GM23248 (cell line): ENCODE measurements at regions not wholly inside any gene's neighbourhood (a gene's known extent, or its start where the extent isn't known, plus 50 kb on each side); places are given as distances from the start of the nearest gene placed in this dataset.

Experiments used
- EZH2 ChIP-seq: fragments of 200-600 bp; sonication (generic); IDR thresholded peaks from 2 replicates; pipeline ENCODE4 v1.6.1; 2018; ENCODE audit warnings: antibody characterized with exemption, mild to moderate bottlenecking; ENCODE audit not compliant: insufficient read depth, poor library complexity, severe bottlenecking
- EZH2phosphoT487 ChIP-seq: fragments of 200-600 bp; sonication (generic); IDR thresholded peaks from 2 replicates; pipeline ENCODE4 v1.6.1; 2018; ENCODE audit warnings: antibody characterized with exemption, moderate library complexity, mild to moderate bottlenecking, low read depth; ENCODE audit not compliant: insufficient read depth

DNA sequence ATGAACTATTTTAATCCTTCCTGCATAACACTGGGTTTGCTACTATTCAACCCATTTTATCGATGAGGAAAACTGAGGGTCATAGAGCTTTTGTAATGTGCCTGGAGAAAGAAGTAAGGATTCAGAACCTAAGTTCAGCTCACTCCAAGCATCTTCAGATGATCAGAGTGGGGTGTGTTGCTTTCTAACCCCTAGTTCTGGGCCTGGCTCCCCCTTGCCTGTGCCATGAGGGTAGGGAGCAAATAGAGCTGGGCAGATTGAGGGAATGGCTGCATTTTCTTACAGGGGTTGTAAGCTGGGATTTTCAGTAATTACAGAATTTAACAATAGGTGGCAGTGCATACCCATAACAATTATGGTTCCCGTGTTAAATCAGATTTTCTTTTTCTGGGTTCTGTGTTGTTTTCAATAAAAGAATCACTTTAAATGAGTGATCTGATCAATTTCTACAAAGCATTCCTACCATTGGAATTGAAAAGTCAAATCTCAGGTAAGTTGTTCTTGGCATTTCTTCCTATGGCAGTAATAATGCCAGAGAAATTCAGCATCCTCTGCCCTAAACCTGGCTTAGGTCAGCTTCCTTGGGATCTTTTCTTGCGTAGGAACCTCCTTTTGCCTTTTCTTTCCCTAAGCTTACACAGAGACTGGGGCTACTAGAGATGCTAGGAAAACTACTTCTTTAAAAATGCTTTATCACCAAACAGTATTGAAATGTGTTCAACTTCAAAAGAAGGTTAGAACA, 103.8 kb upstream of the IL12A start:
- TF ChIP-seq EZH2, result no peak
- no peak for TF ChIP-seq EZH2phosphoT487
